ENCODE measurements at regions not wholly inside any gene's neighbourhood (a gene's known extent, or its start where the extent isn't known, plus 50 kb on each side); places are given as distances from the start of the nearest gene placed in this dataset.
"Not testable (repeated sequence)": the region's sequence is repeated elsewhere in the genome, so short reads cannot be mapped to it uniquely, and the experiment has no call there.

DNA sequence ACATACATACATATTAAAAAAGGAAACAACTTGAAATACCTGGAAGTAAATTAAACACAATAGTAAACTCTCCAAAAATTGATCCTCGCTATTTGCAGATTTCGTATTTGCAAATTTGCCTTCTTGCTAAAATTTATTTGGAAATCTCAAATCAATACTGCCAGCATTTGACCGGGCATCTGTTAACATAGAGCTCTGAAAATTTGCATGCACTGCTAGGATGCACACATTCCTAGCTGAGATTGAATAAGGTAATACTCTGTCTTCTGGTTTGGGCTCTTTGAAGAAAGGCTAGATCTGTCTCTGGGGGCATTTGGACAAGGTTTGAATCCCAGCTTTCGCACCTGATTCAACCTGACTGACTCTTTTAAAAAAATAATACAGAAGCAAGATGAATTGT is 729.1 kb upstream of the MGAT4C start:
- Mint-ChIP-seq H3K9me3 (peaks cover 0 to 2% (median 0%) of the 10 kb centered on the region in 7 donors), H3K4me1 (no peaks in the 10 kb centered on the region), H3K27me3 (ENCODE audit: low read depth in 3 of 3) (peaks cover 0 to 1% (median 0%) of the 10 kb centered on the region in 3 donors), H3K27ac (no peak overlapping the region), H3K4me3 (no peak overlapping the region), H3K36me3 (no peaks in the 10 kb centered on the region)
- H3K27ac ChIP-seq (ENCODE audit: low read depth in 1 of 2, low read length in 2 of 2), result no peak overlapping the region
- intact Hi-C loops (cut with micrococcal nuclease), result no loop called here
- H3K9me3 ChIP-seq (replicated peaks in 1 of 2; ENCODE audit: control insufficient read depth in 1 of 2, insufficient read depth in 1 of 2, low read length in 2 of 2), result no peaks in the 10 kb centered on the region
- no peaks in the 10 kb centered on the region for H4K20me1 ChIP-seq (ENCODE audit: insufficient read depth, low read length)
- no peak overlapping the region for H3K4me3 ChIP-seq (replicated peaks in 1 of 3; ENCODE audit: low read depth in 2 of 3, low read length in 3 of 3)
- TF ChIP-seq, protein P1, sequence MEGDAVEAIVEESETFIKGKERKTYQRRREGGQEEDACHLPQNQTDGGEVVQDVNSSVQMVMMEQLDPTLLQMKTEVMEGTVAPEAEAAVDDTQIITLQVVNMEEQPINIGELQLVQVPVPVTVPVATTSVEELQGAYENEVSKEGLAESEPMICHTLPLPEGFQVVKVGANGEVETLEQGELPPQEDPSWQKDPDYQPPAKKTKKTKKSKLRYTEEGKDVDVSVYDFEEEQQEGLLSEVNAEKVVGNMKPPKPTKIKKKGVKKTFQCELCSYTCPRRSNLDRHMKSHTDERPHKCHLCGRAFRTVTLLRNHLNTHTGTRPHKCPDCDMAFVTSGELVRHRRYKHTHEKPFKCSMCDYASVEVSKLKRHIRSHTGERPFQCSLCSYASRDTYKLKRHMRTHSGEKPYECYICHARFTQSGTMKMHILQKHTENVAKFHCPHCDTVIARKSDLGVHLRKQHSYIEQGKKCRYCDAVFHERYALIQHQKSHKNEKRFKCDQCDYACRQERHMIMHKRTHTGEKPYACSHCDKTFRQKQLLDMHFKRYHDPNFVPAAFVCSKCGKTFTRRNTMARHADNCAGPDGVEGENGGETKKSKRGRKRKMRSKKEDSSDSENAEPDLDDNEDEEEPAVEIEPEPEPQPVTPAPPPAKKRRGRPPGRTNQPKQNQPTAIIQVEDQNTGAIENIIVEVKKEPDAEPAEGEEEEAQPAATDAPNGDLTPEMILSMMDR (IDR thresholded peaks at IDR 0.05), result no peak
- H2AFZ ChIP-seq (ENCODE audit: insufficient read depth, low read depth, low read length, poor library complexity, severe bottlenecking), result no peak overlapping the region
- no peaks in the 10 kb centered on the region for H3K79me2 ChIP-seq (ENCODE audit: insufficient read depth, low read length)
- H3K9ac ChIP-seq (ENCODE audit: insufficient read depth, low read length, poor library complexity, severe bottlenecking), result no peak overlapping the region
- no peaks in the 10 kb centered on the region for H3K36me3 ChIP-seq (replicated peaks in 1 of 2; ENCODE audit: control insufficient read depth in 1 of 2, insufficient read depth in 2 of 2, low read length in 2 of 2)
- no peak for DNase-seq
- H3K27me3 ChIP-seq (ENCODE audit: control insufficient read depth in 2 of 2, insufficient read depth in 2 of 2, low read length in 2 of 2), result no peaks in the 10 kb centered on the region
- H3K4me1 ChIP-seq (ENCODE audit: control insufficient read depth in 1 of 2, insufficient read depth in 2 of 2, low read length in 2 of 2), result no peaks in the 10 kb centered on the region
- WGBS (ENCODE audit: insufficient coverage), result 94% methylated on average over 2 of the region's 4 CpGs
- no peak overlapping the region for H3K4me2 ChIP-seq (replicated peaks; ENCODE audit: extremely low read depth, low read length, poor library complexity, severe bottlenecking)

DNA sequence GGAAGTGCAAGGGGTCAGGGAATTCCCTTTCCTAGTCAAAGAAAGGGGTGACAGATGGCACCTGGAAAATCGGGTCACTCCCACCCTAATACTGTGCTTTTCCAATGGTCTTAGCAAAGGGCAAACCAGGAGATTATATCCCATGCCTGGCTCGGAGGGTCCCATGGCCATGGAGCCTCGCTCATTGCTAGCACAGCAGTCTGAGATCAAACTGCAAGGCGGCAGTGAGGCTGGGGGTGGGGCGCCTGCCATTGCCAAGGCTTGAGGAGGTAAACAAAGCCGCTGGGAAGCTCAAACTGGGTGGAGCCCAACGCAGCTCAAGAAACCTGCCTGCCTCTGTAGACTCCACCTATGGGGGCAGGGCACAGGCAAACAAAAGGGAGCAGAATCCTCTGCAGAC is 714.4 kb upstream of the MGAT4C start:
- WGBS (ENCODE audit: insufficient coverage), result 85% methylated on average over 7 of the region's 7 CpGs
- H3K9me3 Mint-ChIP-seq, result peaks cover 0 to 21% (median 9%) of the 10 kb centered on the region in 7 donors
- H3K27me3 ChIP-seq (ENCODE audit: control insufficient read depth in 2 of 2, insufficient read depth in 2 of 2, low read length in 2 of 2); H3K27ac ChIP-seq (ENCODE audit: low read depth in 1 of 2, low read length in 2 of 2); H3K4me3 ChIP-seq (replicated peaks in 1 of 3; ENCODE audit: low read depth in 2 of 3, low read length in 3 of 3); H3K4me3 Mint-ChIP-seq; H3K4me1 Mint-ChIP-seq; H2AFZ ChIP-seq (ENCODE audit: insufficient read depth, low read depth, low read length, poor library complexity, severe bottlenecking); intact Hi-C loops (cut with micrococcal nuclease); H3K36me3 ChIP-seq (replicated peaks in 1 of 2; ENCODE audit: control insufficient read depth in 1 of 2, insufficient read depth in 2 of 2, low read length in 2 of 2); H3K79me2 ChIP-seq (ENCODE audit: insufficient read depth, low read length); H3K9ac ChIP-seq (ENCODE audit: insufficient read depth, low read length, poor library complexity, severe bottlenecking); H3K9me3 ChIP-seq (replicated peaks in 1 of 2; ENCODE audit: control insufficient read depth in 1 of 2, insufficient read depth in 1 of 2, low read length in 2 of 2); H4K20me1 ChIP-seq (ENCODE audit: insufficient read depth, low read length); H3K27me3 Mint-ChIP-seq (ENCODE audit: low read depth in 3 of 3); H3K4me1 ChIP-seq (ENCODE audit: control insufficient read depth in 1 of 2, insufficient read depth in 2 of 2, low read length in 2 of 2); H3K36me3 Mint-ChIP-seq; DNase-seq; H3K4me2 ChIP-seq (replicated peaks; ENCODE audit: extremely low read depth, low read length, poor library complexity, severe bottlenecking); H3K27ac Mint-ChIP-seq: not testable (repeated sequence)

Measured in CD14-positive monocyte (primary cell).